Right ventricle myocardium inferior (tissue), 1 donor: ENCODE measurements at regions not wholly inside any gene's neighbourhood (a gene's known extent, or its start where the extent isn't known, plus 50 kb on each side); places are given as distances from the start of the nearest gene placed in this dataset.

Experiments used
- ATAC-seq: fragments of 200-7000 bp; cut with Tn5 transposase; one replicate; pipeline ENCODE4 v1.9.1; 2020; ENCODE audit warnings: mild to moderate bottlenecking, moderate library complexity
- DNase-seq: peaks from one replicate; pipeline ENCODE4 v3.0.0; 2021; ENCODE audit errors: missing footprints
- intact Hi-C: fragments of 100-400 bp; cut with DNase I; formaldehyde crosslinking; loops from one replicate; pipeline ENCODE4 v1.11.0; 2022
- donor health status: DM: no; HTN: yes; CAD: no; lungs with severe emphysema.

- DNase-seq (no peak), ATAC-seq (no peak)
- intact Hi-C loops = no loop called here
Observed at GRCh38 chr3:30457081-30457480, 149.3 kb upstream of the TGFBR2 start.

- intact Hi-C loops = no loop called here
- no peak for DNase-seq
- ATAC-seq = no peak
Observed at GRCh38 chr3:30457726-30458125, 148.7 kb upstream of the TGFBR2 start.

GRCh38 chr3:30458376-30459171 lies 147.8 kb upstream of the TGFBR2 start:
- no peak for DNase-seq
- ATAC-seq = peak; percentile 48
- intact Hi-C loops = no loop called here

- intact Hi-C loops = no loop called here
- no peak for DNase-seq
- ATAC-seq = no peak
Observed at GRCh38 chr3:30461311-30461710, 145.1 kb upstream of the TGFBR2 start.

- DNase-seq = no peak
- no peak for ATAC-seq
- intact Hi-C loops = no loop called here
Observed at GRCh38 chr3:30462721-30463470, 143.5 kb upstream of the TGFBR2 start.

GRCh38 chr3:30464381-30464780 lies 142.0 kb upstream of the TGFBR2 start:
- intact Hi-C loops = no loop called here
- ATAC-seq (no peak), DNase-seq (no peak)

GRCh38 chr3:30465454-30465853 lies 140.9 kb upstream of the TGFBR2 start:
- ATAC-seq (no peak), DNase-seq (no peak)
- intact Hi-C loops = no loop called here

- intact Hi-C loops = no loop called here
- ATAC-seq (no peak), DNase-seq (no peak)
Observed at GRCh38 chr3:30467596-30468238, 138.7 kb upstream of the TGFBR2 start.

GRCh38 chr3:30469133-30469532 lies 137.3 kb upstream of the TGFBR2 start:
- intact Hi-C loops = no loop called here
- DNase-seq (no peak), ATAC-seq (no peak)

- DNase-seq (no peak), ATAC-seq (no peak)
- intact Hi-C loops = loop anchor here (5.0 kb wide), 1 partner anchor 42 kb away; no protein-coding TSS in a partner anchor
Observed at GRCh38 chr3:30470496-30470895, 135.9 kb upstream of the TGFBR2 start.

- ATAC-seq = no peak
- intact Hi-C loops = loop anchor here (5.0 kb wide), 1 partner anchor 41 kb away; no protein-coding TSS in a partner anchor
- no peak for DNase-seq
Observed at GRCh38 chr3:30471066-30471465, 135.3 kb upstream of the TGFBR2 start.

GRCh38 chr3:30471796-30472489 lies 134.5 kb upstream of the TGFBR2 start:
- ATAC-seq = no peak
- intact Hi-C loops = loop anchor here (5.0 kb wide), 1 partner anchor 40 kb away; no protein-coding TSS in a partner anchor

GRCh38 chr3:30473374-30474051 lies 132.9 kb upstream of the TGFBR2 start:
- intact Hi-C loops = loop anchor here (5.0 kb wide), 1 partner anchor 39 kb away; no protein-coding TSS in a partner anchor
- DNase-seq = no peak

More at GRCh38 chr3:30471796-30472489, 134.5 kb upstream of the TGFBR2 start:
- DNase-seq = no peak

GRCh38 chr3:30474371-30474770 lies 132.0 kb upstream of the TGFBR2 start:
- intact Hi-C loops = loop anchor here (5.0 kb wide), 1 partner anchor 38 kb away; no protein-coding TSS in a partner anchor
- no peak for DNase-seq
- no peak for ATAC-seq

More at GRCh38 chr3:30473374-30474051, 132.9 kb upstream of the TGFBR2 start:
- ATAC-seq = peak; percentile 95

GRCh38 chr3:30475038-30475808 lies 131.2 kb upstream of the TGFBR2 start:
- DNase-seq (no peak), ATAC-seq (no peak)
- intact Hi-C loops = no loop called here

GRCh38 chr3:30475809-30476178 lies 130.6 kb upstream of the TGFBR2 start:
- intact Hi-C loops = no loop called here
- DNase-seq = no peak
- no peak for ATAC-seq

GRCh38 chr3:30476368-30477084 lies 129.9 kb upstream of the TGFBR2 start:
- ATAC-seq = no peak
- intact Hi-C loops = no loop called here
- no peak for DNase-seq
